ENCODE measurements at regions not wholly inside any gene's neighbourhood (a gene's known extent, or its start where the extent isn't known, plus 50 kb on each side); places are given as distances from the start of the nearest gene placed in this dataset.

DNA sequence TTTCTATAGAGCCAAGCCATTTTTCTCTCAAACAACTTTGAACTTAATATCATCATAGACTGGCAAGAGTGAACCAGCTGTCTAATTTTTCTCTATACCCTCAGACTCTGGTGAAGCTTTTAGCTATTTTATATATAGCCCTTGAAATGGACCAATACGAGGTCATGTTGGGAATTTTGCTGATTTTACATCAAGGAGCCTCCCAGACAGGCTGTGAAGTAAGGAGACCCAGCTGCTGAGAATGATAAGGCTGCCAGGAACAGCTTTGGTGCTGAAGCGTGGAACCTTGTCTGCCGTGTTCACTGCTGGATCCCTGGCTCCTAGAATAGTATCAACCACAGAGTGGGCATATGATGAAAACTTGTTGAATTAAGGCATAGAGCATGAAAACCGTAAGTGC lies 326.2 kb upstream of the NAV3 start:
- Histone ChIP-seq H3K9ac (ENCODE audit: low read depth, low read length, poor library complexity, severe bottlenecking) (no peak overlapping the region), H3F3A (ENCODE audit: low read depth) (no peaks in the 10 kb centered on the region), H2AFZ (ENCODE audit: low read length) (no peak overlapping the region), H3K36me3 (ENCODE audit: insufficient read depth, low read length) (no peaks in the 10 kb centered on the region), H3K79me2 (ENCODE audit: insufficient read depth, low read length) (no peaks in the 10 kb centered on the region), H3K27me3 (ENCODE audit: insufficient read depth, low read length, poor library complexity, severe bottlenecking) (no peaks in the 10 kb centered on the region), H3K4me3 (ENCODE audit: low read length, poor library complexity, severe bottlenecking) (no peak overlapping the region), H3K4me1 (ENCODE audit: insufficient read depth, low read length, poor library complexity, severe bottlenecking) (no peaks in the 10 kb centered on the region), H3K9me3 (ENCODE audit: insufficient read depth, low read depth, low read length) (no peaks in the 10 kb centered on the region), H3K4me2 (ENCODE audit: low read depth, low read length, poor library complexity, severe bottlenecking) (no peak overlapping the region), H3K9me2 (replicated peaks; ENCODE audit: low read depth, low read length) (no peaks in the 10 kb centered on the region), H4K20me1 (ENCODE audit: insufficient read depth, low read length, poor library complexity, severe bottlenecking) (no peaks in the 10 kb centered on the region)
- TF ChIP-seq EZH2phosphoT487 (IDR thresholded peaks at IDR 0.05; ENCODE audit: borderline replicate concordance) = no peak
- TF ChIP-seq, protein P1, sequence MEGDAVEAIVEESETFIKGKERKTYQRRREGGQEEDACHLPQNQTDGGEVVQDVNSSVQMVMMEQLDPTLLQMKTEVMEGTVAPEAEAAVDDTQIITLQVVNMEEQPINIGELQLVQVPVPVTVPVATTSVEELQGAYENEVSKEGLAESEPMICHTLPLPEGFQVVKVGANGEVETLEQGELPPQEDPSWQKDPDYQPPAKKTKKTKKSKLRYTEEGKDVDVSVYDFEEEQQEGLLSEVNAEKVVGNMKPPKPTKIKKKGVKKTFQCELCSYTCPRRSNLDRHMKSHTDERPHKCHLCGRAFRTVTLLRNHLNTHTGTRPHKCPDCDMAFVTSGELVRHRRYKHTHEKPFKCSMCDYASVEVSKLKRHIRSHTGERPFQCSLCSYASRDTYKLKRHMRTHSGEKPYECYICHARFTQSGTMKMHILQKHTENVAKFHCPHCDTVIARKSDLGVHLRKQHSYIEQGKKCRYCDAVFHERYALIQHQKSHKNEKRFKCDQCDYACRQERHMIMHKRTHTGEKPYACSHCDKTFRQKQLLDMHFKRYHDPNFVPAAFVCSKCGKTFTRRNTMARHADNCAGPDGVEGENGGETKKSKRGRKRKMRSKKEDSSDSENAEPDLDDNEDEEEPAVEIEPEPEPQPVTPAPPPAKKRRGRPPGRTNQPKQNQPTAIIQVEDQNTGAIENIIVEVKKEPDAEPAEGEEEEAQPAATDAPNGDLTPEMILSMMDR (conservative IDR thresholded peaks at IDR 0.05; ENCODE audit: low read length) = no peak

DNA sequence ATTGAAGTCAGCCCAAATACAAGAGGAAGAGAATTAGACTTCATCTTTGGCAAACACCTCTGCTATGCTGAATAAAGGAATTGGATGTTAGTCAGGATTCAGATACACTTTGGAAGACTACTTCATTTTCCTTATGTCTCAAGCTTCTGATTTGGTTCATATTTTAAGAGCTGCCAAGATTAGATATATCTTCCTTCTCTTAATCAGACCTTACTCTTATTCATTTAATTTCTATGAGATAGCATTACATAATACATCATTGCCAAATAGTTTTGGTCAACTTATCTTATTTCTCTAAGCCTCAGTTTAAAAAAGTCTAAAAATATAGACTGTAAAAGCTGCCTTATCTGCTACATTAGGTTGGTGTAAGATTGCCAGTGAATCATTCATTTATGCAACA lies 330.6 kb upstream of the NAV3 start:
- no peaks in the 10 kb centered on the region for H3K9me3 ChIP-seq (ENCODE audit: insufficient read depth, low read depth, low read length)
- H3F3A ChIP-seq (ENCODE audit: low read depth) = no peaks in the 10 kb centered on the region
- H4K20me1 ChIP-seq (ENCODE audit: insufficient read depth, low read length, poor library complexity, severe bottlenecking) = no peaks in the 10 kb centered on the region
- no peaks in the 10 kb centered on the region for H3K4me1 ChIP-seq (ENCODE audit: insufficient read depth, low read length, poor library complexity, severe bottlenecking)
- TF ChIP-seq, protein P1 (conservative IDR thresholded peaks at IDR 0.05; ENCODE audit: low read length) = no peak
- TF ChIP-seq EZH2phosphoT487 (IDR thresholded peaks at IDR 0.05; ENCODE audit: borderline replicate concordance) = no peak
- H3K79me2 ChIP-seq (ENCODE audit: insufficient read depth, low read length) = no peaks in the 10 kb centered on the region
- no peak overlapping the region for H3K9ac ChIP-seq (ENCODE audit: low read depth, low read length, poor library complexity, severe bottlenecking)
- H3K4me3 ChIP-seq (ENCODE audit: low read length, poor library complexity, severe bottlenecking) = no peak overlapping the region
- no peak overlapping the region for H2AFZ ChIP-seq (ENCODE audit: low read length)
- H3K36me3 ChIP-seq (ENCODE audit: insufficient read depth, low read length) = no peaks in the 10 kb centered on the region
- no peaks in the 10 kb centered on the region for H3K27me3 ChIP-seq (ENCODE audit: insufficient read depth, low read length, poor library complexity, severe bottlenecking)
- H3K9me2 ChIP-seq (replicated peaks; ENCODE audit: low read depth, low read length) = no peaks in the 10 kb centered on the region
- no peak overlapping the region for H3K4me2 ChIP-seq (ENCODE audit: low read depth, low read length, poor library complexity, severe bottlenecking)

DNA sequence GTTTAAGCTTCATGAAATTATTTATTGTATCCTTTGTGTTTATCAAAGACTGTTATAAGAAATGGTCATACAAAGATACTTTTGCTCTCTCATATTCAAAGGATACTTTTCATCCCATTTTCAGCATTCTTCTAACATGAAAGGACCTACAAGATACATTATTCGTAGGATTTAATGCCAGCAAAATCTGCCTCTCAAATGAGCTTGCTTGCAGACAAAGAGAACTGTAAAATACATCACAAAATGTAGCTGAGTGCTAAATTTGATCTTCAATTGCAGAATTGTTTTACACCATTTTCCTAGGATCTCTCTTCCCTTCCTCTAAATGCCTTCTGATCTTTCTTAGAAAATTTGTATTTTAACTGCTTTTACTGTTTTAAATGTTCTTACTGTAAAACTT lies 333.0 kb upstream of the NAV3 start:
- TF ChIP-seq, protein P1 (conservative IDR thresholded peaks at IDR 0.05; ENCODE audit: low read length) = no peak
- TF ChIP-seq EZH2phosphoT487 (IDR thresholded peaks at IDR 0.05; ENCODE audit: borderline replicate concordance) = no peak
- Histone ChIP-seq H3K27me3 (ENCODE audit: insufficient read depth, low read length, poor library complexity, severe bottlenecking) (no peaks in the 10 kb centered on the region), H3K9ac (ENCODE audit: low read depth, low read length, poor library complexity, severe bottlenecking) (no peak overlapping the region), H3F3A (ENCODE audit: low read depth) (no peaks in the 10 kb centered on the region), H2AFZ (ENCODE audit: low read length) (no peak overlapping the region), H3K9me2 (replicated peaks; ENCODE audit: low read depth, low read length) (no peaks in the 10 kb centered on the region), H3K79me2 (ENCODE audit: insufficient read depth, low read length) (no peaks in the 10 kb centered on the region), H3K4me3 (ENCODE audit: low read length, poor library complexity, severe bottlenecking) (no peak overlapping the region), H3K4me1 (ENCODE audit: insufficient read depth, low read length, poor library complexity, severe bottlenecking) (no peaks in the 10 kb centered on the region), H3K4me2 (ENCODE audit: low read depth, low read length, poor library complexity, severe bottlenecking) (no peak overlapping the region), H3K9me3 (ENCODE audit: insufficient read depth, low read depth, low read length) (no peaks in the 10 kb centered on the region), H4K20me1 (ENCODE audit: insufficient read depth, low read length, poor library complexity, severe bottlenecking) (no peaks in the 10 kb centered on the region), H3K36me3 (ENCODE audit: insufficient read depth, low read length) (no peaks in the 10 kb centered on the region)

Data from Loucy (cell line).